PC-3 (cell line): ENCODE measurements at regions not wholly inside any gene's neighbourhood (a gene's known extent, or its start where the extent isn't known, plus 50 kb on each side); places are given as distances from the start of the nearest gene placed in this dataset.

Source experiments
- EZH2 ChIP-seq: fragments of 300-600 bp; sonication (generic); IDR thresholded peaks from one replicate; pipeline ENCODE4 v1.6.1; 2017; ENCODE audit warnings: antibody characterized with exemption, mild to moderate bottlenecking, low read length; ENCODE audit not compliant: unreplicated experiment
- EZH2phosphoT487 ChIP-seq: fragments of 300-600 bp; sonication (generic); IDR thresholded peaks from 2 replicates; pipeline ENCODE4 v1.6.1; 2018; ENCODE audit warnings: mild to moderate bottlenecking, antibody characterized with exemption, low read length, borderline replicate concordance
- TF ChIP-seq, protein P1 (sequence below): fragments of 300-600 bp; sonication (generic); conservative IDR thresholded peaks from 2 replicates; pipeline ENCODE4 v1.5.1; 2017; ENCODE audit warnings: antibody characterized with exemption, low read depth, mild to moderate bottlenecking, low read length

DNA sequence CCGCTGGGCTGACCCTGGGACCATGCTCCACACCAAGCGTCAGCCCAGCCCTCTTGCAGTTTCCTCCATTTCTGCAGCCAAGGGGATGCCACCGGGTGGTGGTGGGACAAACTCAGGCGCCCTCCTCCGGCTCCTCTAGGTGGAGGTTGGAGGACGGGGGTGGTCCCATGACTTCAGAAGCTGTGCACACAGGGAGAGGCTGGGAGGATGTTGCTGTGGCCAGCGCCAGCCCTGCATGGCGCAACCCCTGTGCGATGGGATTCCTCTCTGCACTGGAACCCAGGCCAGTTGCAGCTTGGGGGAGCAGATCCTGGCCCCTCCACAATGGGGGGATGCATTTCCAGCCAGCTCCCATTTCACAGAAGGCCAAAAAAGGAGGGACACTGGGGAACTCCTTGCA, 246.5 kb downstream of the C16orf95 start:
- TF ChIP-seq EZH2phosphoT487: no peak
- TF ChIP-seq, protein P1, sequence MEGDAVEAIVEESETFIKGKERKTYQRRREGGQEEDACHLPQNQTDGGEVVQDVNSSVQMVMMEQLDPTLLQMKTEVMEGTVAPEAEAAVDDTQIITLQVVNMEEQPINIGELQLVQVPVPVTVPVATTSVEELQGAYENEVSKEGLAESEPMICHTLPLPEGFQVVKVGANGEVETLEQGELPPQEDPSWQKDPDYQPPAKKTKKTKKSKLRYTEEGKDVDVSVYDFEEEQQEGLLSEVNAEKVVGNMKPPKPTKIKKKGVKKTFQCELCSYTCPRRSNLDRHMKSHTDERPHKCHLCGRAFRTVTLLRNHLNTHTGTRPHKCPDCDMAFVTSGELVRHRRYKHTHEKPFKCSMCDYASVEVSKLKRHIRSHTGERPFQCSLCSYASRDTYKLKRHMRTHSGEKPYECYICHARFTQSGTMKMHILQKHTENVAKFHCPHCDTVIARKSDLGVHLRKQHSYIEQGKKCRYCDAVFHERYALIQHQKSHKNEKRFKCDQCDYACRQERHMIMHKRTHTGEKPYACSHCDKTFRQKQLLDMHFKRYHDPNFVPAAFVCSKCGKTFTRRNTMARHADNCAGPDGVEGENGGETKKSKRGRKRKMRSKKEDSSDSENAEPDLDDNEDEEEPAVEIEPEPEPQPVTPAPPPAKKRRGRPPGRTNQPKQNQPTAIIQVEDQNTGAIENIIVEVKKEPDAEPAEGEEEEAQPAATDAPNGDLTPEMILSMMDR: no peak
- TF ChIP-seq EZH2: no peak
